Stimulated activated naive CD4-positive, alpha-beta T cell treated with Interleukin-2 at 50 U/mL for 16 hours (primary cell): ENCODE measurements at regions not wholly inside any gene's neighbourhood (a gene's known extent, or its start where the extent isn't known, plus 50 kb on each side); places are given as distances from the start of the nearest gene placed in this dataset.
"Not testable (repeated sequence)": the region's sequence is repeated elsewhere in the genome, so short reads cannot be mapped to it uniquely, and the experiment has no call there.

ENCODE experiments used
- DNase-seq: peaks from one replicate; lab custom pipeline; 2025; lab: John Stamatoyannopoulos, UW

- DNase-seq = no peak
Measured at GRCh38 chr10:2246747-2247146, 509.4 kb upstream of the ADARB2 start.

DNA sequence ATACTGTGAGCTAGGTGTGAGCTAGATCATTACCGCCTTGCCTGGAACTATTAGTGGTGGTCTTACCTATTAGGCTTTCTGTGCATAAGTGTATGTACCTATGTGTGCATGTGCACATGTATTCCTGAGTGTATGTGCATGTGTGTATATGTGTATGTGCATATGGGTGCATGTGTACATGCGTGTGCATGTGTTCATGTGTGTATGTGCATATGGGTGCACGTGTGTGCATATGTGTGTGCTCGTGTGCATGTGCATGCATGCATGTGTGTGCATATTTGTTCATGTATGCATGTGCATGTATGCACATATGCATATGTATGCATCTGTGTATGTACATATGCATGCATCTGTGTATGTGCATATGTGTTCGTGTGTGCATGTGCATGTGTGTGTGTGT lies 508.3 kb upstream of the ADARB2 start:
- no peak for DNase-seq

GRCh38 chr10:2244471-2244870 lies 507.1 kb upstream of the ADARB2 start:
- DNase-seq = no peak

- DNase-seq = no peak
Measured at GRCh38 chr10:2236876-2237275, 499.6 kb upstream of the ADARB2 start.

DNA sequence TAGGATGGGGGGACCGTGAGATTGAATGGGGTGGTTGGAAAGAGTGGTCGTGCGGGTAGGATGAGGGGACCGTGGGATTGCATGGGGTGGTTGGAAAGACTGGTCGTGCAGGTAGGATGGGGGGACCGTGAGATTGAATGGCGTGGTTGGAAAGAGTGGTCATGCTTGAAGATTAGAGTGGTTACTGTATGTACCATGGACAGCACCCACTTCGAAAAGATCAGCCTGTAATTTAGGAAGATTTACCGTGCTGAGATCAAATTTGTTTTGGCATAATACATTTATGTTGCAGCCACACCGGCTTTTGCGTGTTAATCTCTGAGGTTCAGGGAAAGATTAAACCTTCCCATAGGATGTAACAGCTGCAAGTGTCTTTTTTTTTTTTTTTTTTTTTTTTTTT lies 495.2 kb upstream of the ADARB2 start:
- DNase-seq = no peak

GRCh38 chr10:2230478-2230877 lies 493.2 kb upstream of the ADARB2 start:
- DNase-seq = no peak

DNA sequence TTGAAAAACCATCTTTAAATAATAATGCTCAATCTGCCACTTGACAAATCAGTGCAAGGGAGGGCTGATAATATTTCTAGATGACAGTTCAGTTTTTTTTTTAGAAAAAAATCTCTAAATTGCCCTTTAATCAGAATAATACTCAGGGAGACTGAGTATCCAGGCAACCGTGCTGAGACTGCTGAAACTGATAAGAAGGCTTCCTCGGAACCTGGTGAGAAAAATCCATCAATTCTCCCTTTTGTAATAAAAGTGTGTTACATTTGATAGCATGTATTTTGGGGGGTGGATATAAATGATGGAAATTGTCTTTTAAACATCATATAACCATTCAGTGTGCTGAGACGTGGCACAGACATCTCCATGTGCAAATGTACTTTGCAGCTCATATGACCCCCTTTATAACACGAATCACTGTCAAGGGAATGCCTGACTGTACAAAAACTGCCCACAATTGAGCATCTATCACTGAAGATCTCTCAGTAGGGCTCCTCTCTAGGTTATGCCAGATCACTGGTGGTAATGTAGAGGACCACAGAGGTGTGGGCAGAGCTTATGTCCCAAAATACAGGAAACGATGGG lies 491.1 kb upstream of the ADARB2 start:
- no peak for DNase-seq

DNA sequence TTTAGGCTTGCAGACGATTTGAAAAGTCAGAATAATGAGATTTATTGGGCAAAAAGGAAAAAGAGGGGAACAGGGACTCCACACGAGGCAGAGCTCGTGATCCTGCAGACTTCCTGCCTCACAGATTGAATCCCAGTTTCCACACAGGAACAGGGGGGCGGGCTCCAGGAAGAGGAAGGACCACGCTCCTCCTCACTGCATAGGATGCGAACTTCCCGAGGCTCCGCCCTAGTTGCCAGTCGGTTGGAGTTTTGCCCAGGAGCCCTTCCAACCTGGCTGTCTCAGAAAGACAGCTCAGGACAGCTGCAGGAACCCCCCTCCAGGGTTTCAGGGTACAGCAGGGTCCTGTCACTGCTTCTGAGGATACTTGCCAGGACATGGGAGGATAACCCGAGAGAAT lies 488.3 kb upstream of the ADARB2 start:
- DNase-seq = no peak

GRCh38 chr10:2223548-2224320 lies 486.4 kb upstream of the ADARB2 start:
- DNase-seq = no peak

GRCh38 chr10:2222631-2223030 lies 485.3 kb upstream of the ADARB2 start:
- DNase-seq = no peak

GRCh38 chr10:2214805-2215204 lies 477.5 kb upstream of the ADARB2 start:
- no peak for DNase-seq

GRCh38 chr10:2214092-2214491 lies 476.8 kb upstream of the ADARB2 start:
- DNase-seq = peak; percentile 4

GRCh38 chr10:2212244-2212834 lies 475.0 kb upstream of the ADARB2 start:
- no peak for DNase-seq

GRCh38 chr10:2210088-2210487 lies 472.8 kb upstream of the ADARB2 start:
- no peak for DNase-seq

- no peak for DNase-seq
Measured at GRCh38 chr10:2208106-2208505, 470.8 kb upstream of the ADARB2 start.

DNA sequence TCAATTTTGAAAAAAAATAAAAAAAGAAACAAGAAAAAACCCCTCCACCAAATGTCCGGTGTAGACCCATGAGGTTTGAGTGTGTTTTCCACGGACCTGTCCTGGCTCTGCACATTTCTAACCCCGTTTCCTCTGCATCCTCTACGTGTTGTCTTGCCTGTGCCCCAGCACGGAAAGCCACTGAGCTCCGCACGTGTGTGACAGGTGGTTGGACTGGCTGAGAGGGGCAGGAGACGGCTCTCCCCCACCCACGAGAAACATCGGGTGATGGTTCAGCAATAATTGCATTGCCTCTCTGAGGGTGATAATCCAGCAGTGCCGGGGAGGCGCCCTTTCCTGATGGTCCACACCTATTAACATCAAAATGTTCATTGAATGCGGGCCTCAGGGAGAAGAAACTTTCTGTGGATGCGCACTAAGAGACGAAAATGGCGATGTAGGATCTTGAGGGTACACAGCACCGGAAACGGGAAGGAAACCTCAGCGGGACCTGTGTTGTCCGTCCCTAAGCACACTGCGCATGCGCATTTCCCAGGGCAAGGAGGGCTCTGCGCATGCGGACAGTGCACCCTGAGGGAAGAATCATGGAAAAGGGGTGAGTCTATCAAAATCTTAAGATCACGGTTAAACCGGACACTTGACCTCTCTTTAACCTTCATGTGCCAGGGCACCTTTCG lies 470.1 kb upstream of the ADARB2 start:
- no peak for DNase-seq

DNA sequence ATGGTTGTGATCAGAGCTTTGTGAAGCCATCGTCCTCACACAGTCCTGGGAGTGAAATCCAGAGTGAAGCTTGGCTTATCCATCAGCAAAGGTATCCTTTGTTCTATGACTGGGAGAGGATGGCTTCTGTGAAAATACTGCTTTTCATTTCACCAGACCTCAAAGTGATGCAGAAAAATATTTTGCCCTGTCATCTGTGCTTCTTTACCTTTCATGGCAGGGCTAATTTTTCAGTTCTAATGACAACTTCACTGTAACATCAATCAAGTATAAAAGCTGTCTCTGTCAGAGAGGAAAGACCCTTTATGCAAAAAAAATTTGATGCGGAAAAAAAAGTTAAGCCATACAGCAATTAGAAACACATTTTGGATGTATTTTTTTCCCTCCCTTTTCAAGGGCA lies 468.1 kb upstream of the ADARB2 start:
- DNase-seq = no peak

GRCh38 chr10:2202401-2202800 lies 465.1 kb upstream of the ADARB2 start:
- DNase-seq = no peak

- no peak for DNase-seq
Measured at GRCh38 chr10:2201534-2202099, 464.3 kb upstream of the ADARB2 start.

DNA sequence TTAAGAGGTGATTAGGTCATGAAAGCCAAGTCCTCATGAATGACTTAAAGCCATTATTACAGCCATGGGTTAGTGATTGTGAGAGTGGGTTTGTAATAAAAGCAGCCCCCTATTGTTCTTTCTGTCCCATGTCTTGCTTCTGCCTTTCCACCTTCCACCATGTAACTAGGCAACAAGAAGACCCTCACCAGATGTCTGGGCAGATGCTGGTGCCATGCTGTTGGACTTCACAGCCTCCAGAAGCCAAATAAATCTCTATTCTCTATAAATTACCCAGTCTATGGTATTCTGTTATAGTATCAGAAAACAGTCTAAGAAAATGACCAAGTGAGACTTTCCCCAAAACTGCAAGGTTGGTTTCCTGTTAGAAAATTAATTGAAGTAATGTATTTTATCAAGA lies 460.3 kb upstream of the ADARB2 start:
- no peak for DNase-seq

GRCh38 chr10:2196272-2196671 lies 458.9 kb upstream of the ADARB2 start:
- DNase-seq = no peak

DNA sequence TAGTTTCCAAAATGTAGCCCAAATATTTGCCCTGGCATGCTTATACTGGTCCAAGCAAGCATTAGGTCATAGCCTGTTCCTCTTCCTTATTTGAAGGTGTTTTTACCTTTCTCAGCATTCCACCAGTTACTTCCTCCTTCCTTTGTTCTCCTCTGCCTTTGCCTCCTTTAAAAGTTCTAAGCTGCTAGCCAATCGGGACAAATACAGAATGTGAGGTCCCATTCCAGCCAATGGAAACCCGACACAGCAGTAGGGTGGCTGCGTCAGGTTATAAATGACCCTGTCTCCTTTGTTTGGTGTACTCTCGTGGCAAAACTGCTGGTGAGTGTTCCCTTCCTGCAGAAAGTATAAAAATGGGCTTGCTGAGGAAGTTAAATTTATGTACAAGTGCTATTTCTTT lies 452.0 kb upstream of the ADARB2 start:
- not testable (repeated sequence) for DNase-seq

DNA sequence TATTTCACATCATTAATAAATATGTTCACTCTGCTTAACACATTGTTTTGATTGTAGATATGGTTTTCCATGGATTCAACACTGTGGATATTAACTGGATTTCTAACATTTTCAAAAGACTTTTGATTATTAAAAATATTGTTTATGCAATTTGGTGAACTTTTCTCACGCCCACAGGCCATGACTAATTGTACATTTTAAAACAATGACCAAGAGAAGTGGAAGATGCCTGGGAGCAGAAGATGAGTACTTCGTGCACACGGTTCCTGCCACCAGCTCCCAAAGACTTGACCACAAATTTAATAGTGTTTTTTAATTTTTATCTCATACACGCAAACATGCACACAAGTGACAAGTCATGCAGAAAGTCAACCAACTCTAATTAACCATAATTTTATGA lies 451.0 kb upstream of the ADARB2 start:
- no peak for DNase-seq
